ENCODE measurements at regions not wholly inside any gene's neighbourhood (a gene's known extent, or its start where the extent isn't known, plus 50 kb on each side); places are given as distances from the start of the nearest gene placed in this dataset.
A peak's percentile ranks its signal among the peaks of the same experiment; 100 is the strongest.
"Not testable (repeated sequence)": the region's sequence is repeated elsewhere in the genome, so short reads cannot be mapped to it uniquely, and the experiment has no call there.

DNA sequence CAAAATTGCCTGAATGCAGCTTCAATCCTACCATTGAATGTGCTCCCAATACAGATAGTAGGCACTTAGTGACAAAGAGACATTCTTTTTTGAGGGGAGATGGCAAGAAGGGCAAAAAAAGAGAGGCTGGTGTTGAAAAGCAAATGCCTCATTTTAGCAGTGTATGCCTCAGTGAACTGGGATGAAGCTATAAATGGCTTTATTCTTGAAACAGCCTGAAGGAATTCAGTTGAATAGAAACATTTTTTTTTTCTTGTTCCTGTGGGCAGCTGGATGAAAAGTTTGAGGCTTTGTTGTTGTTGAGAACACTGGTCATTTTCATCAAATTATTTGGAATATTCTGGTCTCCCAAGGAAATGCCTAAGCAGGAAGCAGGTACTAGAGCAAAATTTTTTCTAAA, 228.9 kb downstream of the RNF144A start:
- no peak for DNase-seq (ENCODE audit: low read depth in 3 of 3)

DNA sequence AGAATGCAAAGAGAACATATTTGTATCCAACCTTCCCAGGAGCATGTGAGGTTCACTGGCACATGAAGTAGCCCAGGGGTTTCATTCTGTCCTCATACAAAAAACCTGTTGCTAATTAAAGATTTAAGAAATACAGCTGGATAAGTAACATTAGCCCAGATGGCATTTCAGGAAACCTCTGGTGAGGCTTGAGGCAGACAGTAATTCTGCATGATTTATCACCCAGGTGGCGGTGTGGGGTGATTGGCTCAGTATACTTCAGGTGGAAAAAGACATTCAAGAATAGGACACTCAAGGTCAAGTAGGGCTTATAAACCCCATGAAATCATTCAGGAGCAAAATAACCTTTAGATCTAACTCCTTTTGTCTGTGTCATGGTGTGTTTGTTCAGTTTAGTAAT, 237.4 kb downstream of the RNF144A start:
- no peak for DNase-seq (ENCODE audit: low read depth in 3 of 3)

DNA sequence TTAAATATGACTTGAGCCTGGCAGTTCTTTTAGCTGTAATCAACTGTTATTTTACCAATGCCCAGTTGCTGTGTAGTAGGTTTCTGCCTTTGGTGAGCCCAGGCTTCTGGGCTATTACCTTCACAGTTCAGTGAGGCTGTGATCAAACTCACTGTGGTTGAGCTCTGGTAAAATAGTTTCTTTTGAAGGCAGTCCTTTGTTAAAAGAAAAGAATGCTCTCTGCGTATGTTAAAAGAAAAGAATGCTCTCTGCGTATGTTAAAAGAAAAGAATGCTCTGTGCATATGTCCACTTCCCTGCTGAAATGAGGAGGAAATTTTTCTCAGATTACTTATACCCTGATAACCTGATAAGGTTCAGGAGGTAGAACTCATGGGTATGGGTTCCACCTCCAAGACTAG, 244.3 kb downstream of the RNF144A start:
- DNase-seq (ENCODE audit: low read depth in 3 of 3), result no peak

DNA sequence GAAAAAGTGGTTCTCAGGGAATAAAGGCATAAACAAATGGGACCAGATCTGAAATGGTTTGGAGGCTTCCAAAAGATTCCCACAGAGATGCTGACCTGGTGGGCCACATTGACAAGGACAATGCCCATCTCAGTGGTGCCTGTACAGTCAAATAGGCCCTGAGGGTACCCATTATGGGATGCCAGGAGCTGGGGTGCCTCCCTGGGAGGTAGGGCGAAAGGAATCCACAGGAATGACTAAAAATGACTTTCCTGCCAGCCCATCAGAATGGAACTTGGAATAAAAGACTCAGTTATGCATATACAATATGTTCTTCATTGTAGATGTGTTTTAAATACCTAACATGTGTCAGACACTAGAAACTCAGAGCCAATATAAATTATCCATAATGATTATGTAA, 248.5 kb downstream of the RNF144A start:
- DNase-seq (ENCODE audit: low read depth in 3 of 3), result no peak

DNA sequence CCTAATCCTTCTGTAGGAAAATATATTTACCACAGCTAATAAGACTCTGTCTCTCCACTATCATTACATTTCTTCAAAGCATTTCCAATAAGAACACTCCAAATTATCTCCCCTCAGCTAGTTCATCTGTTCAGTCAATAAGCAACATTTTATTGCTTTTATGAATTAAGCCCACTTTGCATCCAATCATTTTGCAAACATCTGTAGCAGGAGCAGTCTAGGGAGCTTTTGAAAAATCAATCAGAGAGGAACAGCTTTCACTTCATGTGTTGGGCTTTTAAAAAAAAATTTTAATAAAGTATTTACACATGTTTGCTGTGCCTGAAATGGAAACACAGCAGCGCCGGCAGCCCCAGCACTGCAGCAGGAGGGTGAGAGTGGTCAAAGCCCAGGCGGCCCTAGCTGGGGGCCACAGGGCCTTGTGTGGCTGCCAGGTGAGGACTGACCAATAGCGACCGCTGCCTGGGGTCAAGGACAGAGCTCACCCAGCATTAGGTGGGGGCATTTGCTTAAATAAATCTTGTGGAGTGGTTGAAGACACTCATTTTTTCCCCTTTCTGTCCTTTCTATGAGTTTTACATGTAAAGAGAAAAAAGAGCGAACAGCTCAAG, 250.7 kb downstream of the RNF144A start:
- no peak for DNase-seq (ENCODE audit: low read depth in 3 of 3)

DNA sequence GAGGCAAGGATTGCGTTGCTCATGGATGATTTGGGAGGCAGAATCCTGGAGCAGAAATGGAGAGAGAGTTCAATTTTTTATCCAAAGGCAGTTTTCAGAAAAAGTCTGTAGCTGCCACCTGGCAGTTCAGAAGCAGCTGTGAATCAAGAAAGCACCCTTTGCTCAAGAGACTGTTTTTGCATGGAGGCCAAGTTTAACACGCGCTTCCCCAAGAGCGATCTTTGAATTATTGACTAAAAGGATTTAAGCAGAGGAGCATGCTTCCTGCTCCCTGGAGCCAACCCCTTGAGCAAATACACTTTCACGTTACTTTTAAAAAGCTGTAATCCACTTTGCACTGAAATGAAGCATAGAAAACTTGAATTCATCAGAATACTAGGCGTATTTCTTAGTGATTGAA, 252.4 kb downstream of the RNF144A start:
- DNase-seq (ENCODE audit: low read depth in 3 of 3), result no peak

DNA sequence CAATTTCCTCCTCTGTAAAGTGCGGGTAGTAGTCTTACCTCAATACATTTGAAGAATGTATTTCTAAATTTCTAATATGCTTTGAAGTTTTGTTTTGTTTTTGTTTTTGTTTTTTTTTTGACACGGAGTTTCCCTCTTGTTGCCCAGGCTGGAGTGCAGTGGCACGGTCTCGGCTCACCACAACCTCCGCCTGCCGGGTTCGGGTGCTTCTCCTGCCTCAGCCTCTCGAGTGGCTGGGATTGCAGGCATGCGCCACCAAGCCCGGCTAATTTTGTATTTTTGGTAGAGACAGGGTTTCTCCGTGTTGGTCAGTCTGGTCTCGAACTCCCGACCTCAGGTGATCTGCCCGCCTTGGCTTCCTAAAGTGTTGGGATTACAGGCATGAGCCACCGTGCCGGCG, 261.8 kb downstream of the RNF144A start:
- not testable (repeated sequence) for DNase-seq (ENCODE audit: low read depth in 3 of 3)

DNA sequence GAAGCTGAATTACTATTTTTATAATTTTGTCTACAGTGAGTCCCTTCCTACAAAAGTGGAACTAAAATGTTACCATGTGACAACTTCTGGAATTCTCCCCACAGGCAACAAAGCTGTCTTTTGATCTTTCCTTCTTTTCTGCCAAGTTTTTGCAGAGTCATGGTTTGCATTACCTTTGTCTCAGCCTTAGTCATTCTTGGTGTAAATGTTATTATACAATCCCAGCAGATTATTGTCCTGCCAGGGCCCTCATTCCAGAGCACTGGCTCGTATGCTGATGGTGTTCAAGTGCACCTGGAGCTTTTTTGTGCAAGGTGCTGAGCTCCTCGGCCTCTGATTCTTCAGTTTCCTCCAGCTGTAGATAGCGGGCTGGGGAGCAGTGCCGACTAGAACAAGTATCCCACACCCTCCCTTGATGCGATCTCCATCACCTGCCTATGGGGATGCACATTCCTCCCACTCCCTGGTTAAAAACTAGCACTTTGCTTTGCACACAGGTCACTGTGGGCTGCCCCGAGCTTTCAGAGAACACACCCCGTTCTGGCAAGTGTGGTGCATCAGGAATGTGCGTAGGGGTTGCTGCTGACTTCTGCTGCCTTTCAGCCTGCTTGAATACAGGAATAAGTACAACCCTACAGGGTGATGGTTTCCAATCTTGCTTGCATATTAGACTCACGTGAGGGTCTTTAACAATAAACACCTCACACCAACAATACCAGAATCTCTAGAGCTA, 263.6 kb downstream of the RNF144A start:
- no peak for DNase-seq (ENCODE audit: low read depth in 3 of 3)

DNA sequence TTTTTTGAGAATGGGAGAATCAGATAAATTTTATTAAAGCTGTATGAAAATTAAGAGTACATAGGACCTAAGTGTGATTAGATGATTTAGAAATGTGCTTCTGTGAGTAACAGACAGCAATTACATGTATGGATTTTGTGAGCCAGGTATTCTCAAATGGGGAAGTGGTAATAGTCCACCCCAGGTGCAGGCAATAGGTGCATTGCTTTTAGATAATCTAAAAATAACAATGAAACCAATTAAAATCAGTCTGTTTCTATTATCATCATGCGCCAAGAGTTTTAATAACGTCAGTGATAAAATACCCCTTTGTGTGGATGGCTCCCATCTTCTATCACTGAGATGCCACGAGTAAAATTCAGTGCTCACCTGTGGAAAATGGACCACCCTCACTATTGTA, 265.3 kb downstream of the RNF144A start:
- no peak for DNase-seq (ENCODE audit: low read depth in 3 of 3)

DNA sequence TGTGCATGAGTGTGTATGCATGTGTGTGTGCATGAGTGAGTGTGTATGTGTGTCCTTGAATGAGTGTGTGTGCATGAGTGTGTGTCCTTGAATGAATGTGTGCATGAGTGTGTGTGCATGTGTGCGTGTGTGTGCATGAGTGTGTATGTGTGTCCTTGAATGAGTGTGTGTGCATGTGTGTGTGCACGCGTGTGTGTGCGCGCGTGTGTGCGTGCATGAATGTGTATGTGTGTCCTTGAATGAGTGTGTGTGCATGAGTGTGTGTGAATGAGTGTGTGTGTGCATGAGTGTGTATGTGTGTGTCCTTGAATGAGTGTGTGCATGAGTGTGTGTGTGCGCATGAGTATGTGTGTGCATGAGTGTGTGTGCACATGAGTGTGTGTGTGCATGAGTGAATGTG, 271.9 kb downstream of the RNF144A start:
- DNase-seq (ENCODE audit: low read depth in 3 of 3), result no peak

DNA sequence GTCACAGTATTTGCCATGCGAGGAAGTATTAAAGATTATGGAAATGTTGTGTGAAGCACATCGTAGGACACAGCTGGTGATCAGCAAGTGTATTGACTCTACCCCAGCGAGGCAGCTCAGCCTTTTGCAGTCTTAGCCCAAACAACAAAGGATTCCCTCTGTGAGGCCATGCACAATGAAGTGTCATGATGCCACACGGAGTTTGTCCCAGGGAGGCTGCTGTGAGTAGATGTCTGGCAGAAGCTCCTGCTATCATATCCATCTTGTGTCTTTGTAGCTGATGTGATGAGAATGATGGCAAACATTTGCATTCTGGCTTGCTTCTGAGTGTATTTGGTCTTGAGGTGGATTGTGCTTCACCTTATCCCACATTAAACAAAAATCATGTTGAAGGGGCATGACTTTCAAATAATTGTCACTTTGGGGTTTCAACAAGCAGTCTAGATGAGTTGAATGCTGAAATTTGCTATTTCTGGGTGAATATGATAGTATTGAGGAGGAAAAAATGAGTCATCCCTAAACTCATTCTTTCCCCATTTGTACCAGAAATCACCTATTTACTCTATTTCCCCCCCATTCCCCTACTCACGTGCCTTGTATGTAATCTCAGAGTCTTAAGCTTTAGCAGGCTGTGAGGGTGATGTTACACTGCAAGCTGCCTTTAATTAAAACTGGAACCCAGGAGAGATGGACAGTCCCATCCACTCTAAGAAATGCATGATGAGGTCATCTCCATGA, 273.5 kb downstream of the RNF144A start:
- DNase-seq (ENCODE audit: low read depth in 3 of 3), result no peak

DNA sequence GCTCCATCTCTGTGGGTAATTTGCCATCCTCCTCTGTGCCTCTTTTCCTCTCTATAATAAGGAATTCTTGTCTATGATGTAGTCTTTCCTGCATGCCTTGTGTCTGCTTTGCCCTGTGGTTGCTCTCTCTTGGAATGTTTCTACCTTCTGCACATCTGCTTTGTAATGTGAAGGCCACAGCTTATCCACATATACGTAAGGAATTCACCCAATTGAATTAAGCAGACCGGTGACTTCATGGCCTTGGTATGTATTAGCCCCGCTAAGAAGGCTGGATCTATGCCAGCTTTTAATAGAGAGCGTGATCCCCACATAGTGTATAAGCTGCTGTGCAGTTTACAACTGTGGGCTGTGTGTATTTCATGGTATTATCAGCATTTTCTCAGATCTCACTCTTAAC, 274.7 kb downstream of the RNF144A start:
- DNase-seq (ENCODE audit: low read depth in 3 of 3), result no peak

DNA sequence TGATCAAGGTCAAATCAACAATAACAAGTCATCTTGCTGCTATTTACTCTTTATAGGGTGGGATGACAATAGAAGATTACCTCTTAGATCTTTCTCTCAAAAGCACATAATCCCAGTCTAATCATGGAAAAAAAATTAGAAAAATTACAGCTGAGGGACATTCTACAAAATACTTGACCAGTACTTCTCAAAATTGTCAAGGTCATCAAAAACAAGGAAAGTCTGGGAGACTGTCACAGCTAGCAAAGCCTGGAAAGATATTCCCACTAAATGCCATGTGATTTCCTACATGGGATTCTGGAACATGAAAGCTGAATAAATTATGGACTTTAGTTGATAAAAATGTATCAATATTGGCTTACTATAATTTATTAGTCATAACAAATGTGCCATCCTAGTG, 276.2 kb downstream of the RNF144A start:
- no peak for DNase-seq (ENCODE audit: low read depth in 3 of 3)

DNA sequence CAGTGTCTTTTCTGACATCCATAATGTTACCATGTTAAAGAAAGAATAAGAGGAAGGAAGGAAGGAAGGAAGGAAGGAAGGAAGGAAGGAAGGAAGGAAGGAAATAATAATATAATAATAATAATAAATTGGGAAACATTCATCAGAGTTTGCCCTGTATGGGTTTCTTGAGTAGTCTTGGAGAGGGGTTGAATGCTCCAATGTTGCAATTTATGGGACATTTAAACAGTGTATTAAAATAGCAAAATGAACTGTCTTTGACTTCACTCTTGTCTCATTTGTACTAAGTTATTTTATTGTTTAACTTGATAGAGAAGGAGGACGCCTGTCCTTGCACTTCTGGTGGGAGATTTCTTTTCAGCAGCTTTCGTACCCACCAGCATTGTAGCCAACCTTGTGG, 277.7 kb downstream of the RNF144A start:
- no peak for DNase-seq (ENCODE audit: low read depth in 3 of 3)

DNA sequence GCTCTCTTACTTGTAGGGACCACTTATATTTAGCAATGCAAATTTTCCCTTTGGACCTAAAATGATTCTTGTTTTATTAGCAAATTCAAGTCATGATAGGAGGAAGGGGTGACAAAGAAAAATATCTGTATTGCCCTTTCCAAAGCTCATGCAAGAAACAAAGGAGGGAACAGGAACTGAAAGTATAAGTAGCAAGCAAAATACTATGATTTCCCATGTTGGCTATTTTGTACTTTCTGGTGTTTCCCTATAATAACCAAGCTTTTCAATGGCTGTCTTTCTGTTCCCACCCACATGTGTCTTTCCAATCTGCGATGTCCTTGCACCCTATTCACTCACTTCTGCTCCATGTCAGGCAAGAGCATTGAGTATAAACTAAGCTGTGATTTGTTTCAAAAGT, 279.7 kb downstream of the RNF144A start:
- no peak for DNase-seq (ENCODE audit: low read depth in 3 of 3)

DNA sequence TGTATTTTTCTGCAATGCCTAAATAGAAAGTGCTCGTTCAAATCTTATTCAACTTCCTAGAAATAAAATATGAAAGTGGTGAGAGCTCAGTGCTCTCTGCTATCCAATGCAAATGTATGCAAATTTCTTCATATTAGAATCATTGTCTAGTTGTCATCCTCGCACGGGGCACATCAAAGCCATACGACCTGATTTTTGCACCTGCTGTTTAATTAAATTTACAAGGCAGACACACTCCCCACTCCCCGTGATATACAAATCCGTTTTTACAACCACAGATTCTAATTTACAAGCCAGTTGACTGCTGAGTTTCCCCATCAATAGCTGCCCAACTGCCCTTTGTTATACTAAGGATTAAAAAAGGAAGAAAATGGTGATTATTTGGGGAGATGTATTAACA, 284.6 kb downstream of the RNF144A start:
- no peak for DNase-seq (ENCODE audit: low read depth in 3 of 3)

DNA sequence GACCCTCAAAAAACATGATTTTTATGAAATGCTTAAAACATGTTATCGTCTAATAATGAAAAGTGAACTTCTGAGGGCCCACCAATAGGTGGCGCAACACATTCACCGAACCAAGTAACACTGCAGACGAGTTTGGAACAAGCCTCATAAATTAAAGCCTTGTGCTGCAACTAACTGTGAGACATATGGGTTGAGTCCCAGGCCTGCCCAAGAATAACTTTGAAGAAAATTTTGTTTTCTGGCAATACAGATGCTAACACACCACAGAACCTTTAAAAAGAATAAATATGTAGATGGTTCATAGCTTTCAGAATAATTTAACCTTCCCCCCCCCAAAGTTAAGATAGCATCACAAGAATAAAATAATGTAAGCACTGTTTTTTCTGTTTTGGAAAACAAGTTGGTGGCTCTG, 285.9 kb downstream of the RNF144A start:
- peak in 2 of 3 experiments; percentile 5 to 6 for DNase-seq (ENCODE audit: low read depth in 3 of 3)

DNA sequence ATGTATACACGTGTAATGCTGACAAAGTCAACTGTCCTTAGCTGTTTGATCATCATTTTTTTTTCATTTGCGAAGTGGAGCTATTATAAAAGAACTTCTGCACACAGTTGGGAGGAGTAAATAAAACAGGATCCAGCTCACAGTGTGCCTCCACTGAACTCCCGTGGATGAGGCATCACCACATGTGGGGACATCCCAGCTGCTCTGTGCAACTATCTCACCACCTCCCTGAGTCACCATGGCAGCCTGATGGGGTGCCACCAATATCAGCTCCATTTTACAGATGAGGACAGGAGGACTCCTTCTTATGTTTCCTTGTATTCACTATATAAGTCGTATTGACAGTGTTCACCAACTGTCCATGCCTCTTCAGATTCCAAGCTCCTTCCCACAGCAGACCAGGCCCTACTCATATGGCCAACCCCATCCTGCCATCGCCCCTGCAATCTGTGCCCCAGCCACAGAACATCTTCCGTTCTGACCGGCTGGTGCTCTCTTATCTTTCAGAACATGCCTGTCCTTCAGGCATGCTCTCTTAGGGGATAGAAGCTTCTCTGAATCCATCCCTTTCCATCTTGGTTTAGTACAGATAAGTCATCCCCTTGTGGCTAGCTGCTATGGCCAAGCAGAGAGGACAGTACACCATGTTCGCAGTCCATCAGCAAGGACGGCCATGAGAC, 288.1 kb downstream of the RNF144A start:
- DNase-seq (ENCODE audit: low read depth in 3 of 3), result no peak

DNA sequence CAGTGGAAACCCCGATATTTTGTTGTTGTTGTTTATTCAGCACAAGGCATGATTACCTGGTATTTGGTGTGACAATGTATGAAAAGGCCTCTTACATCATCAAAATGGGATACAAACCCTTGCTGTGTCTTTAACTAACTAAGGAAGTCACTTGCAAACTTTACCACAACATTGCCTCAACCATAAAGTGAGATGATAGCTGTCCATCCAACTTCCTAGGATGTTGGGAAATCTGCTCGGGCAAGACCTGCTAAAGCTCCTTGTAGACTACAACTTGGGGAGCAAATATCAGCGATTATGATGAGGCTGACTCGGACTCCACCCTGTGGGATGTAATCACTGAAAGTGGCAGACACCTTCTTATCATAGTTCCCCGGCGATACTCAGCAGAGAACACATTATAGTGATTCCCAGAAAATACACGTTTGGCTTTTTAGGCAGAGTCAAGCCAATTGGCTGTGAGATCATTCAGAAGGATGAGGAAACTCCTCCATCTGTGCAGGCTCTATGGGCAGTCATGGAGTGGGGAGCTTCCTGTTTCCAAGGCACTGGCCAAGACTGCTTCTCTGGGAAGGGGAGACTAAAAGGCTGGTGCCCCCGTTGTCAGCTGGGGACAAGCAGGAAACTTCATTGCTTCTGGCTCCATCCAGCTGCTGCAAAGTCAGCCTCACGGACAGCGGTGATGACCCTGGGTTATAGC, 289.0 kb downstream of the RNF144A start:
- no peak for DNase-seq (ENCODE audit: low read depth in 3 of 3)

DNA sequence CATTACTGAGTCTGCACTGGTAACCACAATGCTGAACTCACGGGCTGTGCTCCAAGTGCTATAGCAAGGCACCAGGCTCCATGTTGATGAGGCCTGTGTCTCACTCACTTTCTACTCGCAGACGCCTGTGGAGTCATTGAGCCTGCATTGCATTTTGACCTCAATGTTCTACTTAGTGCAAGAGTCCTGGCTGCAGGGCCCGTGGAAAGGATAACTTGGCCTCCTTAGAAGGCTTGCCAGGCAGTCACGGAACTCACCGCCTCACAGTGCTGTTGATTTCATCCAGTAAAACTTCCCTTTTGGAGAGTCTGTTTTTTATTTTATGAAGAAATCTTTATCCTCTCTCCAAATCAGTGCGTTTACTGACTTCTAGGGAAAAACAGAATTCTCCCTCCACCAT, 290.4 kb downstream of the RNF144A start:
- DNase-seq (ENCODE audit: low read depth in 3 of 3), result no peak

DNA sequence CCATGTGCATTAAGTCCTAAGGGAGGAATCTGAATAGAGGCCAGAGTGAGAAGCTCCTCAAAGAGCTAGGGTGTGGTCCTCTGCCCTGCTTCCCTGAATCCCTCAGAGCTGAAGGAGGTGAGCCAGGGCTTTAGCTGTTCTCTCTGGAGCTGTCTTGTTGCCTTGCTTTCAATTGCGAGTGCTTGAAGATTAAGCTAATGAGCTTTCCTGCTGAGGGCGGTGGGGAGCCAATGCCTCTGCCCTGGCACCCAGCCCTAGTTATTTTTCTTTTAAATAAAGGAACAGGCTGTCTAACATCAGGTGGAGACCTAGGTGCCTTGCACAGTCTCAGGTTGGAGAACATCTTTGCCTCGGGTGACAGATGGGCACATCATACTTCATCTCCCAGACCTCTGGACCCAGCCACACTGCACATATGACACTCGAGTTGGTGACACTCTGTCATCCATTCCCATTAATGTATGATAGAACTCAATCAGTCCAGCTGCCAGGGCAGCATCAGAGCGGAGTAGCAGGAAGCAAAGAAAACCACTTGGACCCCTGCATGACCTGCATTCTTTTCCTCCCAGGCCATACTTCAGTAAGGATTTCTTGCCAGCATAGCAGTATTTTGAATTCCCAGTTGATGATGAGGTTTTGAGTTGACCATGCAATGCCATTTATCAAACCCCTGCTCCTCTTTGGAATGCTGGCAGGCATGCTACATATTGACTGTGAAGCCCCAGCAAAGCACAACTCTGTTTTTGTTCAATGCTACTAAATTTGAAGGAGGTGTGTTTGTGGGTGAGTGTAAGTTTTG, 292.7 kb downstream of the RNF144A start:
- no peak for DNase-seq (ENCODE audit: low read depth in 3 of 3)
